ENCODE measurements at regions not wholly inside any gene's neighbourhood (a gene's known extent, or its start where the extent isn't known, plus 50 kb on each side); places are given as distances from the start of the nearest gene placed in this dataset.

GRCh38 chr11:37914859-37915258, 1316.8 kb upstream of the RAG2 start:
- H3K4me1 ChIP-seq (ENCODE audit: control insufficient read depth in 1 of 2, insufficient read depth in 1 of 2, low read depth in 1 of 2, low read length in 1 of 2) = no peaks in the 10 kb centered on the region
- no peak for TF ChIP-seq CTCF (IDR thresholded peaks at IDR 0.05)
- no peaks in the 10 kb centered on the region for H3K9me3 ChIP-seq
- no peaks in the 10 kb centered on the region for H3K27me3 ChIP-seq
- H3K4me3 ChIP-seq (ENCODE audit: low read depth in 1 of 2, low read length in 1 of 2) = no peak overlapping the region
- H3K27ac ChIP-seq = no peak overlapping the region
- H3K36me3 ChIP-seq = no peaks in the 10 kb centered on the region

GRCh38 chr11:37908219-37908548, 1310.1 kb upstream of the RAG2 start:
- Histone ChIP-seq H3K27ac (no peak overlapping the region), H3K4me3 (ENCODE audit: low read depth in 1 of 2, low read length in 1 of 2) (no peak overlapping the region), H3K9me3 (no peaks in the 10 kb centered on the region), H3K27me3 (no peaks in the 10 kb centered on the region), H3K36me3 (no peaks in the 10 kb centered on the region), H3K4me1 (ENCODE audit: control insufficient read depth in 1 of 2, insufficient read depth in 1 of 2, low read depth in 1 of 2, low read length in 1 of 2) (no peaks in the 10 kb centered on the region)
- TF ChIP-seq CTCF (IDR thresholded peaks at IDR 0.05) = no peak

GRCh38 chr11:37907436-37908218, 1309.6 kb upstream of the RAG2 start:
- Histone ChIP-seq H3K27me3 (no peaks in the 10 kb centered on the region), H3K4me3 (ENCODE audit: low read depth in 1 of 2, low read length in 1 of 2) (no peak overlapping the region), H3K9me3 (no peaks in the 10 kb centered on the region), H3K27ac (no peak overlapping the region), H3K36me3 (no peaks in the 10 kb centered on the region), H3K4me1 (ENCODE audit: control insufficient read depth in 1 of 2, insufficient read depth in 1 of 2, low read depth in 1 of 2, low read length in 1 of 2) (no peaks in the 10 kb centered on the region)
- TF ChIP-seq CTCF (IDR thresholded peaks at IDR 0.05) = no peak

DNA sequence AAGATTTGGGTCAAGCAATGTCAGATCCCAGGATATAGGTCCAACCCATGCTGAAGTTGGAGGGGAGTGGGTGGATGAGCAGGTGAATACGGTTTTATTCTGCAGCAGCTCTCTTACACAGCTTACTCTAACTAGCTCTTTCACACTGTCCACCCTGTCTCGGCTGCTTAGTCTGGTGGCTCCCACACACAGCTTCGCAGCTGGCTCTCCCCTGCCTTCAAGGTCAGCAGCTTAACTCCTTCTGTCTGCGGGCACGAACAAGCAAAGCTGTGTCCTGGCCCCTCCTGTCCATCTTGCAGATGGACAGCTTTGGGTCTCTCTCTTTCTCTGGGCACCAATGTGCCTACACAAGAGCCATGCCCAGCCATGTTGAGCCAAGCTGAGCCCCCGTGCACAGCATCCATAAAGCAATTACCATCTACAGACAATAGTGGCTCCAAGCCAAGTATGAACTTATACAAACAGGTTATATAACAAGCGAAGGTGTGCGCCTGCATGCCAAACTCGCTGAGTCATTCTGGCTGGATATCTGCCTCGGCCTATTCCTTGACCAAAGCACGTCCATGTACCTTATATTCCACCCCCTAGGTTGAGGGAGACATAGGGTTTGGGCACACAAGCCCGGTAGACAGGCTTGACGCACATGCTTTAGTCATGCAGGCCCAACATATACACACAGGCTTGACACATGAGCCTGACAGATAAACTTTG, 1307.8 kb upstream of the RAG2 start:
- Histone ChIP-seq H3K27me3 (no peaks in the 10 kb centered on the region), H3K4me3 (ENCODE audit: low read depth in 1 of 2, low read length in 1 of 2) (no peak overlapping the region), H3K4me1 (ENCODE audit: control insufficient read depth in 1 of 2, insufficient read depth in 1 of 2, low read depth in 1 of 2, low read length in 1 of 2) (no peaks in the 10 kb centered on the region), H3K27ac (no peak overlapping the region), H3K36me3 (no peaks in the 10 kb centered on the region), H3K9me3 (no peaks in the 10 kb centered on the region)
- no peak for TF ChIP-seq CTCF (IDR thresholded peaks at IDR 0.05)

- Histone ChIP-seq H3K4me3 (ENCODE audit: low read depth in 1 of 2, low read length in 1 of 2) (no peak overlapping the region), H3K36me3 (no peaks in the 10 kb centered on the region), H3K27ac (no peak overlapping the region), H3K27me3 (no peaks in the 10 kb centered on the region), H3K4me1 (ENCODE audit: control insufficient read depth in 1 of 2, insufficient read depth in 1 of 2, low read depth in 1 of 2, low read length in 1 of 2) (no peaks in the 10 kb centered on the region), H3K9me3 (peaks cover 4% of the 10 kb centered on the region)
- no peak for TF ChIP-seq CTCF (IDR thresholded peaks at IDR 0.05)
Measured at GRCh38 chr11:37896016-37896415, 1298.0 kb upstream of the RAG2 start.

Data from neutrophil (primary cell).